Epithelial cell of proximal tubule (primary cell): ENCODE measurements at regions not wholly inside any gene's neighbourhood (a gene's known extent, or its start where the extent isn't known, plus 50 kb on each side); places are given as distances from the start of the nearest gene placed in this dataset.
"Not testable (repeated sequence)": the region's sequence is repeated elsewhere in the genome, so short reads cannot be mapped to it uniquely, and the experiment has no call there.

ENCODE experiments used
- DNase-seq: peaks from one replicate; pipeline ENCODE4 v3.0.0-alpha.2; 2011; ENCODE audit warnings: low read depth
- H3K4me3 ChIP-seq: 2 replicates; pipeline ENCODE4 v1.5.1; 2011; ENCODE audit warnings: low read depth, mild to moderate bottlenecking, low read length
- TF ChIP-seq, protein P1 (sequence below): conservative IDR thresholded peaks from 2 replicates; pipeline ENCODE4 v1.5.1; 2012; ENCODE audit warnings: low read depth, mild to moderate bottlenecking, low read length

DNA sequence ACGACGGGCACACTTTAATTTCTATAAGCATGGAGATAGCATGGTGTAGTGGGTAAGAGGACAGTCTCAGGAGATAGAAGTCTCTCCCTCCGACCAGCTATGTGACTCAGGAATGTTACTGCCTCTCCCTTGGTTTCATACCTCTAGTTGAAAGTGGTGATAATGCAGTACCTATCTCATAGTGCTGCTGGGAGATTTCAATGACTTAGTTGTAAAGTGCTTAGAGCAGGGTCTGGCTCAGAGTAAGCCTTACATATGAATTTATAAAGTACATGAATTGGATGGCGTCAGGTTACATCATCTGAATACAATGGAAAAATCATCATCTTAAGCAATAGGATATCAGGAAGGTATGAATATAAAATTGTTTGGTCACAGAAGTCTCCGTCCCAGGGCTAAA lies 952.8 kb upstream of the EDIL3 start:
- TF ChIP-seq, protein P1, sequence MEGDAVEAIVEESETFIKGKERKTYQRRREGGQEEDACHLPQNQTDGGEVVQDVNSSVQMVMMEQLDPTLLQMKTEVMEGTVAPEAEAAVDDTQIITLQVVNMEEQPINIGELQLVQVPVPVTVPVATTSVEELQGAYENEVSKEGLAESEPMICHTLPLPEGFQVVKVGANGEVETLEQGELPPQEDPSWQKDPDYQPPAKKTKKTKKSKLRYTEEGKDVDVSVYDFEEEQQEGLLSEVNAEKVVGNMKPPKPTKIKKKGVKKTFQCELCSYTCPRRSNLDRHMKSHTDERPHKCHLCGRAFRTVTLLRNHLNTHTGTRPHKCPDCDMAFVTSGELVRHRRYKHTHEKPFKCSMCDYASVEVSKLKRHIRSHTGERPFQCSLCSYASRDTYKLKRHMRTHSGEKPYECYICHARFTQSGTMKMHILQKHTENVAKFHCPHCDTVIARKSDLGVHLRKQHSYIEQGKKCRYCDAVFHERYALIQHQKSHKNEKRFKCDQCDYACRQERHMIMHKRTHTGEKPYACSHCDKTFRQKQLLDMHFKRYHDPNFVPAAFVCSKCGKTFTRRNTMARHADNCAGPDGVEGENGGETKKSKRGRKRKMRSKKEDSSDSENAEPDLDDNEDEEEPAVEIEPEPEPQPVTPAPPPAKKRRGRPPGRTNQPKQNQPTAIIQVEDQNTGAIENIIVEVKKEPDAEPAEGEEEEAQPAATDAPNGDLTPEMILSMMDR, result no peak
- DNase-seq, result no peak
- H3K4me3 ChIP-seq, result no peak overlapping the region

DNA sequence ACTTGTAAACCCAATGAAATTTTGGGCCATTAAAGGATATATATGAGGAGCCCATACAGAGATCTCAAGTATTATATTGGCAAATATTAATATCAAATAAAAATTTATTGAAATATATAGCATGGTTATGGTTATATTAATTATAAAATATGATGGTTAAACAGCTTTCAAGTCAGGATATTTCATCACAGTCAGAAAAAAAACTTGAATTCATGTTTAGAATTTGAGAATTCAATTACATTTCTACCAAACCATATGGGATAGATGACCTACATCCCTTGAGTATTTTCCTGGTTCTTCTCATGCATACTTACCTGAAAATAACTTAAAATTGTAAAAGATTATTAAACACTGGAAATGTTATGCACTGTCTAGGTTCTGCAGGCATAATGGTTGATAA lies 956.1 kb upstream of the EDIL3 start:
- no peak for DNase-seq
- H3K4me3 ChIP-seq, result no peak overlapping the region
- TF ChIP-seq, protein P1, result no peak

DNA sequence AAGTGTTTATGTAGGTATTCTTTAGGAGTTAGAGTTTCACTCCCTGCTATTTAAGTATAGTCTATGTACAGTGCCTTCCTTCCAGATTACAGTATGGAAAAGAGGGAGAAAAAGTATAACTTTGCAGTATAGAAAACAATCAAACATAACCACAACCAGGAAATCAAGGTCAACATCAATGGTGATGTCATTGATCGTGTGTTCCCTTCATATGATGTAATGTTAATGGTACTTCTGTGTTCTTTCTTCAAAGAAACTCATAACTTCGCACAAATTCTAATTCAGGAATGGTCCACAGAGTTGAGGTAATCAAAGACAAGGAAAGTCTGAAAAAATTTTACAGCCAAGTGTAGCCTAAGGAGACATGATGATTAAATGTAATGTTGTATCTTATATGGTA lies 961.1 kb upstream of the EDIL3 start:
- no peak for DNase-seq
- TF ChIP-seq, protein P1, result no peak

DNA sequence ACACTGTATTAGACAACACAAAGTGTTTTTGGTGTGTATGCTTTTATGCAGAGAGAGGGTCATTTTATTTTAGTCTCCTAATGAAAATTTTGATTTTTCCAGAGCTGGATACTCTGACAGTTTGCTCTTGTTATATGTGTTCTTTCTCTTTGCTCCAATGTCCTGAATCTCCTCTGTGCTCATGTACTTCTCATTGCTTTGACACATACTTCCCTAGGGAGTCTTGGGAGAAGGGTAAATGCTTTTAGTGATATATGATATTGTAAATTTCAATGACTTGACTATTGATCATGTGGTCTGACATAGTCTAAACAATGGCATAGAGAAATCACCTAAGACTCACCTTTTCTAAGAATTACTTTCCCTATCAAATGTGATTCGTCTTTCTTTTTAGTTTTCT lies 972.6 kb upstream of the EDIL3 start:
- TF ChIP-seq, protein P1, result no peak
- DNase-seq, result no peak
- H3K4me3 ChIP-seq, result no peak overlapping the region

More for the DNA sequence above, 961.1 kb upstream of the EDIL3 start:
- no peak overlapping the region for H3K4me3 ChIP-seq

DNA sequence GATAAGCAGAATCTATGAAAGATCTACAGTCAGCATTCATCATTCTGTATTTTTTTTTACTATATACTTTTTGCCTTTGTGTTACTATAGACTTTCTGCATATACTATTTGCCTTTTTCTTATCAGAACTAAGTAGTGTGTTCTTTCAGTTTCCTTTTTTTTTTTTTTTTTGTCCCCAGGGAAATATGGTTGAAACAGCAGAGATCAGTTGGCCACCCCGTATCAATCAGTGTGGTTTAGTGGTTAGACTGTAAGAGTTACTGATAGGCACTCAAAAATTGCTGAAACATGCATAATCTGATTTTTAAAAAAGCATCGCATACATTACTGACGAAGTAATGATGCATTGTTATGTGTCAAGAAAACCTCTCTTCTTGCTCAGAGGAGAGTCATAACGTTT lies 990.8 kb upstream of the EDIL3 start:
- no peak for DNase-seq
- TF ChIP-seq, protein P1, result no peak
- H3K4me3 ChIP-seq, result no peak overlapping the region

DNA sequence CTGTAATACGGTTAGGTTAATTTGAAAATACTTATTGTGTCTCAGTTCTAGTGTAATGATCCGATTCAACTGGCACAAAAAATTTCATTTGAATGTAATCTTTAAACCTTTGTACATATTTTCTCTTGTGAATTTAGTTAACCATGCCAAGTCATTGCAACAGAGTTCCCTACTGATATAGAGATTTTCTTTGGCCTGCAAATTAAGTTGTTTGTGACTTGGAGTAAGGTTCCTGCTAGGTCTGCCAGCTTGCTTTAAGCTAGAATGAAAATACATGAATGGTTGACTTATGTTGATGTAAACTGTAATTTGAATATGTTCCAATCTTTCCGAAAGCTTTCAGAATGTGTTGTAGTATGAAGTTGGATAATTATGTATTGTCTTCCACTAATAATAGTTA lies 1004.1 kb upstream of the EDIL3 start:
- DNase-seq, result peak; percentile 1
- H3K4me3 ChIP-seq, result no peak overlapping the region
- TF ChIP-seq, protein P1, result no peak

DNA sequence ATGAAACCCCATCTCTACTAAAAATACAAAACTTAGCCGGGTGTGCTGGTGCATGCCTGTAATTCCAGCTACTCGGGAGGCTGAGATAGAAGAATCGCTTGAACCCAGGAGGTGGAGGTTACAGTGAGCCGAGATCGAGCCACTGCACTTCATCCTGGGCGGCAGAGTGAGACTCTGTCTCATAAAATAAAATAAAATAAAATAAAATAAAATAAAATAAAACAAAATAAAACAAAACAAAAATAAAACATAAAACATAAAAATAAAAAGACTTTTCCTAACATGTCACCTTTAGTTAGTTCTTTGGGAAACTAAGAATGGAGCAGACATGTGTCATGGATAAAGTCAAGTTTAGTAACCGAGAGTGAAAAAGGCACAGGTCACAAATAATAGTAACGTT lies 1007.6 kb upstream of the EDIL3 start:
- H3K4me3 ChIP-seq, DNase-seq: not testable (repeated sequence)

DNA sequence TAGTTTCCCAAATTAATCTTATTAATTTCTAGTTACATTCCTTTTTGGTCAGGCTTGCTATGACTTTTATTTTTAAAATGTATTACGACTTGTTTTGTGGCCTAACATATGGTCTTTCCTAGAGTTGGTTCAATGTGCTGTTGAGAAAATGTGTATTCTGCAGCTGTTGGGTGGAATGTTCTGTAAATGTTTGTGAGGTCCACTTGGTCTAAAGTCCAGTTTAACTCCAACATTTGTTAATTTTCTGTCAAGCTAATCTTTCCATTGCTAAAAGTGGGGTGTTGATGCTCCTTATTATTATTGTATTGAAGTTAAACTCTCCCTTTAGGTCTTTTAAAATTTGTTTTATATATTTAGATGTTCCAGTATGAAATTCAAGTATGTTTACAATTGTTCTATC lies 1010.8 kb upstream of the EDIL3 start:
- no peak overlapping the region for H3K4me3 ChIP-seq
- DNase-seq, result no peak
- TF ChIP-seq, protein P1, result no peak
